SK-N-SH (cell line): ENCODE measurements at regions not wholly inside any gene's neighbourhood (a gene's known extent, or its start where the extent isn't known, plus 50 kb on each side); places are given as distances from the start of the nearest gene placed in this dataset.

Experiments used
- CTCF ChIA-PET: fragments of 300-600, 350-600 bp; formaldehyde crosslinking; extraction: SDS; loops from one replicate; lab custom pipeline; 2021; lab: Yijun Ruan, JAX
- POLR2A ChIA-PET: fragments of 350-600 bp; sonication (Branson Sonifier 250); formaldehyde crosslinking; extraction: SDS; loops from one replicate; lab custom pipeline; 2020; ENCODE audit warnings: antibody characterized with exemption, inconsistent platforms; lab: Yijun Ruan, JAX
- DNase-seq: peaks from one replicate; pipeline ENCODE4 v3.0.0; 2012
- H2AFZ ChIP-seq: fragments of 200-600 bp; sonication (generic); 2 replicates; pipeline ENCODE4 v1.8.1; 2016; ENCODE audit warnings: antibody characterized with exemption, mild to moderate bottlenecking, low read depth
- H3F3A ChIP-seq: fragments of 200-600 bp; sonication (generic); replicated peaks from 2 replicates; pipeline ENCODE3; 2016; ENCODE audit warnings: antibody characterized with exemption, mild to moderate bottlenecking; ENCODE audit not compliant: insufficient read depth
- H3K27ac ChIP-seq, 2 experiments: fragments of 200-500 bp in 1 of 2; fragments of 200-600 bp in 1 of 2; sonication (Bioruptor generic) in 1 of 2; sonication (generic), shearing (Covaris generic) in 1 of 2; 2 replicates each; pipeline versions ENCODE4 v1.5.1 to v1.6.1; 2014 to 2016; ENCODE audit warnings: low read depth in 2 of 2, inconsistent platforms in 1 of 2, low read length in 1 of 2, mild to moderate bottlenecking in 1 of 2, mixed read lengths in 1 of 2
- H3K27me3 ChIP-seq: fragments of 200-600 bp; sonication (generic), shearing (Covaris generic); 2 replicates; pipeline ENCODE4 v1.6.1; 2016; ENCODE audit warnings: mixed run types; ENCODE audit not compliant: insufficient read depth
- H3K36me3 ChIP-seq, 2 experiments: fragments of 200-500 bp in 1 of 2; fragments of 200-600 bp in 1 of 2; sonication (Bioruptor generic) in 1 of 2; sonication (generic) in 1 of 2; replicated peaks in 1 of 2; 2 replicates each; pipeline versions ENCODE3 to v1.5.1; 2014 to 2016; ENCODE audit warnings: low read length in 1 of 2, mild to moderate bottlenecking in 1 of 2; ENCODE audit not compliant: insufficient read depth in 2 of 2, control insufficient read depth in 1 of 2
- H3K4me1 ChIP-seq, 2 experiments: fragments of 200-500 bp in 1 of 2; fragments of 200-600 bp in 1 of 2; sonication (Bioruptor generic) in 1 of 2; sonication (generic), shearing (Covaris generic) in 1 of 2; 2 replicates each; pipeline versions ENCODE4 v1.5.1 to v1.6.1; 2014 to 2016; ENCODE audit warnings: low read depth in 1 of 2, low read length in 1 of 2, mixed run types in 1 of 2; ENCODE audit not compliant: insufficient read depth in 2 of 2, control insufficient read depth in 1 of 2
- H3K4me2 ChIP-seq: fragments of 200-600 bp; sonication (generic), shearing (Covaris generic); 2 replicates; pipeline ENCODE4 v1.6.1; 2017; ENCODE audit warnings: mixed run types
- H3K4me3 ChIP-seq, 2 experiments: fragments of 200-500 bp in 1 of 2; fragments of 200-600 bp in 1 of 2; sonication (Bioruptor generic) in 1 of 2; sonication (generic), shearing (Covaris generic) in 1 of 2; 2 replicates each; pipeline versions ENCODE4 v1.5.1 to v1.8.1; 2014 to 2016; ENCODE audit warnings: low read depth in 2 of 2, inconsistent platforms in 1 of 2, low read length in 1 of 2, mild to moderate bottlenecking in 1 of 2, mixed read lengths in 1 of 2, moderate library complexity in 1 of 2
- H3K79me2 ChIP-seq: fragments of 200-600 bp; sonication (generic); 2 replicates; pipeline ENCODE4 v1.8.1; 2017; ENCODE audit warnings: mild to moderate bottlenecking; ENCODE audit not compliant: insufficient read depth
- H3K9ac ChIP-seq: fragments of 200-600 bp; sonication (generic); 2 replicates; pipeline ENCODE4 v1.6.1; 2017; ENCODE audit warnings: mixed run types
- H3K9me2 ChIP-seq: fragments of 200-600 bp; sonication (generic); 2 replicates; pipeline ENCODE4 v1.6.1; 2017; ENCODE audit warnings: mixed run types
- H3K9me3 ChIP-seq: fragments of 200-600 bp; sonication (generic); 2 replicates; pipeline ENCODE4 v1.6.1; 2017; ENCODE audit warnings: mixed run types, mild to moderate bottlenecking, moderate library complexity
- H4K20me1 ChIP-seq: fragments of 200-600 bp; sonication (generic); 2 replicates; pipeline ENCODE4 v1.6.1; 2017; ENCODE audit warnings: mild to moderate bottlenecking, mixed run types; ENCODE audit not compliant: insufficient read depth
- CHD2 ChIP-seq: fragments of 150-350 bp; IDR thresholded peaks from 2 replicates; pipeline ENCODE4 v1.6.1; 2018; ENCODE audit warnings: low read length; ENCODE audit not compliant: partially characterized antibody
- CTCF ChIP-seq: fragments of 200-600 bp; sonication (generic); IDR thresholded peaks from 2 replicates; pipeline ENCODE4 v1.6.1; 2017; ENCODE audit warnings: antibody characterized with exemption, mild to moderate bottlenecking, moderate library complexity
- FOSL2 ChIP-seq: IDR thresholded peaks from 2 replicates; pipeline ENCODE4 v1.4.0; 2012; ENCODE audit warnings: low read depth, mild to moderate bottlenecking, moderate library complexity, borderline replicate concordance
- FOXJ3 ChIP-seq: sonication (generic); formaldehyde crosslinking; IDR thresholded peaks from 2 replicates; pipeline ENCODE4 v1.5.1; 2020; ENCODE audit warnings: mild to moderate bottlenecking, missing genetic modification reagents
- GABPA ChIP-seq: IDR thresholded peaks from 2 replicates; pipeline ENCODE4 v1.4.0; 2012; ENCODE audit warnings: low read depth, mild to moderate bottlenecking
- GATA2 ChIP-seq: sonication (generic); formaldehyde crosslinking; IDR thresholded peaks from 2 replicates; pipeline ENCODE4 v1.5.0; 2020; ENCODE audit warnings: mild to moderate bottlenecking, missing genetic modification reagents
- MAX ChIP-seq: IDR thresholded peaks from 2 replicates; pipeline ENCODE4 v1.4.0; 2012; ENCODE audit warnings: low read depth
- PBX3 ChIP-seq: IDR thresholded peaks from 2 replicates; pipeline ENCODE4; 2012
- RCOR1 ChIP-seq: fragments of 150-350 bp; IDR thresholded peaks from 2 replicates; pipeline ENCODE4 v1.6.1; 2017; ENCODE audit warnings: antibody characterized with exemption, low read length
- REST ChIP-seq: IDR thresholded peaks from 2 replicates; pipeline ENCODE4 v1.6.1; 2012; ENCODE audit warnings: mild to moderate bottlenecking, low read depth, low read length, moderate library complexity
- TCF12 ChIP-seq: IDR thresholded peaks from 2 replicates; pipeline ENCODE4 v1.4.0; 2012
- ZBTB33 ChIP-seq: IDR thresholded peaks from 2 replicates; pipeline ENCODE4 v1.4.0; 2012; ENCODE audit warnings: low read depth, borderline replicate concordance
- WGBS: methylation state at CpG from one replicate; pipeline ENCODE4 v1.1.6; 2017; ENCODE audit warnings: low lambda C conversion rate; 5-methylcytosine and 5-hydroxymethylcytosine counted together

- TF ChIP-seq CHD2, result no peak
- TF ChIP-seq PBX3, result no peak
- no peak for TF ChIP-seq ZBTB33
- no peak for TF ChIP-seq RCOR1
- no peak for TF ChIP-seq GABPA
- TF ChIP-seq GATA2 (CRISPR knock-in tag), result no peak
- H3K9ac ChIP-seq, result no peak overlapping the region
- peaks cover 5% of the 10 kb centered on the region; the same call in 1 of the 2 replicates for H3K27me3 ChIP-seq
- DNase-seq, result no peak
- no peak overlapping the region for H3K4me3 ChIP-seq
- 56% methylated on average over 4 of the region's 4 CpGs for WGBS
- no peaks in the 10 kb centered on the region for H3F3A ChIP-seq
- POLR2A ChIA-PET, result no interaction called here
- no peaks in the 10 kb centered on the region for H4K20me1 ChIP-seq
- H3K9me3 ChIP-seq, result 0 out of 2 replicates have a peak, but pooled peaks cover 5% of the 10 kb centered on the region
- H3K79me2 ChIP-seq, result no peaks in the 10 kb centered on the region
- no peaks in the 10 kb centered on the region for H3K36me3 ChIP-seq
- H3K27ac ChIP-seq, result no peak overlapping the region
- H2AFZ ChIP-seq, result no peak overlapping the region
- H3K9me2 ChIP-seq, result no peaks in the 10 kb centered on the region
- no peaks in the 10 kb centered on the region for H3K4me1 ChIP-seq
- CTCF ChIA-PET, result no interaction called here
- no peak overlapping the region for H3K4me2 ChIP-seq
These were observed 166.9 kb downstream of the CDCA7 start for GRCh38 chr2:173521450-173522192.

GRCh38 chr2:173523497-173523896, 168.8 kb downstream of the CDCA7 start:
- no peak for DNase-seq
- Histone ChIP-seq H3F3A (no peaks in the 10 kb centered on the region), H4K20me1 (no peaks in the 10 kb centered on the region), H3K4me3 (no peak overlapping the region), H3K4me2 (no peak overlapping the region), H3K9me3 (no peaks in the 10 kb centered on the region), H3K36me3 (no peaks in the 10 kb centered on the region), H3K27ac (no peak overlapping the region), H3K79me2 (no peaks in the 10 kb centered on the region), H3K9me2 (no peaks in the 10 kb centered on the region), H3K27me3 (peaks cover 5% of the 10 kb centered on the region; the same call in 1 of the 2 replicates), H3K9ac (no peak overlapping the region), H3K4me1 (no peaks in the 10 kb centered on the region), H2AFZ (no peak overlapping the region)
- WGBS, result 36% methylated on average over 4 of the region's 4 CpGs
- ChIA-PET POLR2A (no interaction called here), CTCF (interaction anchor here (0.7 kb wide), 1 partner anchor 122 kb away, joined by 3 read pairs; no protein-coding TSS in a partner anchor)
- TF ChIP-seq MAX, result no peak
- no peak for TF ChIP-seq ZBTB33
- no peak for TF ChIP-seq FOSL2
- TF ChIP-seq PBX3, result no peak
- no peak for TF ChIP-seq REST
- no peak for TF ChIP-seq FOXJ3 (CRISPR knock-in tag)
- TF ChIP-seq CTCF, result no peak
- no peak for TF ChIP-seq CHD2
- TF ChIP-seq TCF12, result no peak
